ENCODE measurements at regions not wholly inside any gene's neighbourhood (a gene's known extent, or its start where the extent isn't known, plus 50 kb on each side); places are given as distances from the start of the nearest gene placed in this dataset.
A peak's percentile ranks its signal among the peaks of the same experiment; 100 is the strongest.

- H3K9ac ChIP-seq (ENCODE audit: low read length): no peak overlapping the region
- TF ChIP-seq EZH2 (IDR thresholded peaks at IDR 0.05; ENCODE audit: insufficient read depth, low read length) (no peak), CTCF (IDR thresholded peaks at IDR 0.05; ENCODE audit: insufficient read depth, low read depth, low read length) (no peak)
- no peaks in the 10 kb centered on the region for H3K27me3 ChIP-seq (ENCODE audit: insufficient read depth, low read length)
- H3K9me3 ChIP-seq (ENCODE audit: insufficient read depth, low read depth, low read length): no peaks in the 10 kb centered on the region
- peaks cover 15% of the 10 kb centered on the region for H3K4me1 Mint-ChIP-seq (ENCODE audit: low read depth, unreplicated experiment)
- no peaks in the 10 kb centered on the region for H4K20me1 ChIP-seq (ENCODE audit: insufficient read depth, low read length)
- H3K4me1 ChIP-seq (ENCODE audit: insufficient read depth, low read length): no peaks in the 10 kb centered on the region
- H3K4me3 ChIP-seq (ENCODE audit: insufficient read depth, low read depth, low read length): no peak overlapping the region
- H3K27me3 Mint-ChIP-seq (ENCODE audit: low read depth, unreplicated experiment): peaks cover 6% of the 10 kb centered on the region
- H3K36me3 ChIP-seq (ENCODE audit: insufficient read depth, low read length): no peaks in the 10 kb centered on the region
- no peaks in the 10 kb centered on the region for H3K36me3 Mint-ChIP-seq (ENCODE audit: low read depth, unreplicated experiment)
- H2AFZ ChIP-seq (ENCODE audit: low read depth, low read length): no peak overlapping the region
- H3K79me2 ChIP-seq (ENCODE audit: insufficient read depth, low read length): no peaks in the 10 kb centered on the region
- H3K9me3 Mint-ChIP-seq (ENCODE audit: unreplicated experiment): peaks cover 2% of the 10 kb centered on the region
- H3K4me3 Mint-ChIP-seq (ENCODE audit: unreplicated experiment): no peak overlapping the region
- no peak overlapping the region for H3K27ac Mint-ChIP-seq (ENCODE audit: unreplicated experiment)
- H3K27ac ChIP-seq (ENCODE audit: low read depth, low read length): no peak overlapping the region
- no peak for FAIRE-seq
- DNase-seq (ENCODE audit: low read depth): no peak
- H3K4me2 ChIP-seq (ENCODE audit: low read length): no peak overlapping the region
Observed at GRCh38 chr10:24150853-24151252, 58.1 kb upstream of the KIAA1217 start.

- FAIRE-seq: no peak
- Histone ChIP-seq H3K27me3 (ENCODE audit: insufficient read depth, low read length) (no peaks in the 10 kb centered on the region), H3K27ac (ENCODE audit: low read depth, low read length) (no peak overlapping the region), H3K79me2 (ENCODE audit: insufficient read depth, low read length) (no peaks in the 10 kb centered on the region), H3K4me1 (ENCODE audit: insufficient read depth, low read length) (no peaks in the 10 kb centered on the region), H2AFZ (ENCODE audit: low read depth, low read length) (no peak overlapping the region), H3K9me3 (ENCODE audit: insufficient read depth, low read depth, low read length) (no peaks in the 10 kb centered on the region), H3K9ac (ENCODE audit: low read length) (no peak overlapping the region), H4K20me1 (ENCODE audit: insufficient read depth, low read length) (no peaks in the 10 kb centered on the region), H3K4me3 (ENCODE audit: insufficient read depth, low read depth, low read length) (no peak overlapping the region), H3K4me2 (ENCODE audit: low read length) (no peak overlapping the region), H3K36me3 (ENCODE audit: insufficient read depth, low read length) (no peaks in the 10 kb centered on the region)
- TF ChIP-seq EZH2 (IDR thresholded peaks at IDR 0.05; ENCODE audit: insufficient read depth, low read length) (no peak), CTCF (IDR thresholded peaks at IDR 0.05; ENCODE audit: insufficient read depth, low read depth, low read length) (no peak)
- H3K36me3 Mint-ChIP-seq (ENCODE audit: low read depth, unreplicated experiment): no peaks in the 10 kb centered on the region
- no peak overlapping the region for H3K27ac Mint-ChIP-seq (ENCODE audit: unreplicated experiment)
- H3K9me3 Mint-ChIP-seq (ENCODE audit: unreplicated experiment): peaks cover 2% of the 10 kb centered on the region
- H3K4me1 Mint-ChIP-seq (ENCODE audit: low read depth, unreplicated experiment): peaks cover 21% of the 10 kb centered on the region
- peaks cover 6% of the 10 kb centered on the region for H3K27me3 Mint-ChIP-seq (ENCODE audit: low read depth, unreplicated experiment)
- no peak for DNase-seq (ENCODE audit: low read depth)
- H3K4me3 Mint-ChIP-seq (ENCODE audit: unreplicated experiment): no peak overlapping the region
Observed at GRCh38 chr10:24152270-24152669, 56.7 kb upstream of the KIAA1217 start.

DNA sequence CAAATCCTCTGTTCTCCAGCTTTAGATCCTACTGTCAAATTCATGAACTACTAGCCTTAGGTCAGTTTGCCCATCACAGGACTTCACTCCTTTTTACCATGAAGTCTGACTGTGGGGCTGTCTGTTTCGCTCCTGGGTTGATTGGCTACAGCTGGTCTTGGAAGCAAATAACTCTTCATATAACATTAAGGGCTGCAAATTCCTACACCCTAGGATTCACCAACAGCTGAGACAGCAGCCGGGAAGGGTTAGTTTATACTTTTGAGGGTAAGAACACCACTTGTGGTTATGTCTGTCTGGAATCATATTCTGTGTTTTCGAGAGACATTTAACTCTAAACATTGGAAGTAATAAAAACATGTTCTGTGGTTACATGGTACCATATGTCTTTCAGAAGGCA, 55.9 kb upstream of the KIAA1217 start:
- FAIRE-seq (no peak), DNase-seq (ENCODE audit: low read depth) (peak; percentile 49)
- Histone ChIP-seq H4K20me1 (ENCODE audit: insufficient read depth, low read length) (no peaks in the 10 kb centered on the region), H3K27me3 (ENCODE audit: insufficient read depth, low read length) (no peaks in the 10 kb centered on the region), H3K36me3 (ENCODE audit: insufficient read depth, low read length) (no peaks in the 10 kb centered on the region), H3K4me3 (ENCODE audit: insufficient read depth, low read depth, low read length) (no peak overlapping the region), H3K4me1 (ENCODE audit: insufficient read depth, low read length) (no peaks in the 10 kb centered on the region), H3K9me3 (ENCODE audit: insufficient read depth, low read depth, low read length) (no peaks in the 10 kb centered on the region), H3K4me2 (ENCODE audit: low read length) (no peak overlapping the region), H3K79me2 (ENCODE audit: insufficient read depth, low read length) (no peaks in the 10 kb centered on the region), H2AFZ (ENCODE audit: low read depth, low read length) (no peak overlapping the region), H3K9ac (ENCODE audit: low read length) (no peak overlapping the region), H3K27ac (ENCODE audit: low read depth, low read length) (no peak overlapping the region)
- H3K9me3 Mint-ChIP-seq (ENCODE audit: unreplicated experiment): peaks cover 2% of the 10 kb centered on the region
- TF ChIP-seq EZH2 (IDR thresholded peaks at IDR 0.05; ENCODE audit: insufficient read depth, low read length) (no peak), CTCF (IDR thresholded peaks at IDR 0.05; ENCODE audit: insufficient read depth, low read depth, low read length) (no peak)
- H3K27me3 Mint-ChIP-seq (ENCODE audit: low read depth, unreplicated experiment): peaks cover 6% of the 10 kb centered on the region
- H3K27ac Mint-ChIP-seq (ENCODE audit: unreplicated experiment): no peak overlapping the region
- no peaks in the 10 kb centered on the region for H3K36me3 Mint-ChIP-seq (ENCODE audit: low read depth, unreplicated experiment)
- peaks cover 21% of the 10 kb centered on the region for H3K4me1 Mint-ChIP-seq (ENCODE audit: low read depth, unreplicated experiment)
- H3K4me3 Mint-ChIP-seq (ENCODE audit: unreplicated experiment): no peak overlapping the region

All from astrocyte (in vitro differentiated cells and primary cell).